Parathyroid adenoma (tissue), 2 donors: ENCODE measurements at regions not wholly inside any gene's neighbourhood (a gene's known extent, or its start where the extent isn't known, plus 50 kb on each side); places are given as distances from the start of the nearest gene placed in this dataset.
"Not testable (repeated sequence)": the region's sequence is repeated elsewhere in the genome, so short reads cannot be mapped to it uniquely, and the experiment has no call there.

Experiments used
- H2AFZ ChIP-seq: fragments of 300-600 bp; sonication (generic); one replicate; pipeline ENCODE4 v1.7.0; 2017; ENCODE audit warnings: antibody characterized with exemption, mild to moderate bottlenecking
- H3K27ac ChIP-seq: fragments of 300-600 bp; sonication (generic); one replicate; pipeline ENCODE4 v1.7.0; 2017
- H3K27me3 ChIP-seq: fragments of 300-600 bp; sonication (generic); one replicate; pipeline ENCODE4 v1.7.0; 2017; ENCODE audit warnings: low read length; ENCODE audit not compliant: control insufficient read depth, insufficient read depth
- H3K36me3 ChIP-seq: fragments of 300-600 bp; sonication (generic); one replicate; pipeline ENCODE4 v1.7.0; 2017; ENCODE audit warnings: low read length; ENCODE audit not compliant: control insufficient read depth, insufficient read depth
- H3K4me1 ChIP-seq: fragments of 300-600 bp; sonication (generic); one replicate; pipeline ENCODE4 v1.7.0; 2017; ENCODE audit warnings: control low read depth
- H3K4me2 ChIP-seq: fragments of 300-600 bp; sonication (generic); one replicate; pipeline ENCODE4 v1.7.0; 2017; ENCODE audit warnings: low read length
- H3K4me3 ChIP-seq: fragments of 300-600 bp; sonication (generic); one replicate; pipeline ENCODE4 v1.7.0; 2017; ENCODE audit warnings: low read depth, low read length
- H3K79me2 ChIP-seq: fragments of 300-600 bp; sonication (generic); one replicate; pipeline ENCODE4 v1.7.0; 2017; ENCODE audit warnings: control low read depth
- H3K9ac ChIP-seq: fragments of 300-600 bp; sonication (generic); one replicate; pipeline ENCODE4 v1.7.0; 2017; ENCODE audit warnings: mild to moderate bottlenecking
- H3K9me3 ChIP-seq: fragments of 300-600 bp; sonication (generic); one replicate; pipeline ENCODE4 v1.7.0; 2017; ENCODE audit warnings: low read length; ENCODE audit not compliant: control insufficient read depth
- CTCF ChIP-seq: fragments of 300-600 bp; sonication (generic); IDR thresholded peaks from one replicate; pipeline ENCODE4 v1.7.0; 2017; ENCODE audit warnings: antibody characterized with exemption, mild to moderate bottlenecking
- donor health status: primary hyperparathyroidism.

GRCh38 chr10:3874990-3875841 is 90.2 kb upstream of the KLF6 start:
- Histone ChIP-seq H3K79me2 (no peaks in the 10 kb centered on the region), H3K9ac (no peak overlapping the region), H3K4me1 (no peaks in the 10 kb centered on the region), H3K4me2 (no peak overlapping the region), H3K9me3 (no peaks in the 10 kb centered on the region), H3K27ac (no peak overlapping the region), H3K36me3 (no peaks in the 10 kb centered on the region), H3K4me3 (no peak overlapping the region), H2AFZ (no peak overlapping the region), H3K27me3 (no peaks in the 10 kb centered on the region)
- TF ChIP-seq CTCF = no peak

- H3K27me3 ChIP-seq, H3K4me1 ChIP-seq, H2AFZ ChIP-seq, H3K9ac ChIP-seq, H3K79me2 ChIP-seq, H3K36me3 ChIP-seq, H3K4me3 ChIP-seq, H3K9me3 ChIP-seq, H3K27ac ChIP-seq, H3K4me2 ChIP-seq: not testable (repeated sequence)
These were observed 89.6 kb upstream of the KLF6 start for GRCh38 chr10:3874610-3874989.

GRCh38 chr10:3873728-3874461 is 88.9 kb upstream of the KLF6 start:
- H3K9ac ChIP-seq = no peak overlapping the region
- no peak overlapping the region for H3K4me3 ChIP-seq
- H2AFZ ChIP-seq = no peak overlapping the region
- peaks cover 4% of the 10 kb centered on the region for H3K4me1 ChIP-seq
- no peak for TF ChIP-seq CTCF
- H3K27me3 ChIP-seq = no peaks in the 10 kb centered on the region
- H3K79me2 ChIP-seq = no peaks in the 10 kb centered on the region
- H3K4me2 ChIP-seq = no peak overlapping the region
- H3K9me3 ChIP-seq = no peaks in the 10 kb centered on the region
- no peak overlapping the region for H3K27ac ChIP-seq
- no peaks in the 10 kb centered on the region for H3K36me3 ChIP-seq

GRCh38 chr10:3872712-3873329 is 87.8 kb upstream of the KLF6 start:
- H3K36me3 ChIP-seq = no peaks in the 10 kb centered on the region

More at GRCh38 chr10:3872712-3873329, 87.8 kb upstream of the KLF6 start:
- Histone ChIP-seq H3K4me1 (peaks cover 4% of the 10 kb centered on the region), H3K4me2 (no peak overlapping the region), H3K9me3 (no peaks in the 10 kb centered on the region), H2AFZ (no peak overlapping the region), H3K27me3 (no peaks in the 10 kb centered on the region), H3K79me2 (no peaks in the 10 kb centered on the region), H3K4me3 (no peak overlapping the region), H3K9ac (no peak overlapping the region), H3K27ac (no peak overlapping the region)
- TF ChIP-seq CTCF = no peak
